ENCODE measurements at regions not wholly inside any gene's neighbourhood (a gene's known extent, or its start where the extent isn't known, plus 50 kb on each side); places are given as distances from the start of the nearest gene placed in this dataset.

DNA sequence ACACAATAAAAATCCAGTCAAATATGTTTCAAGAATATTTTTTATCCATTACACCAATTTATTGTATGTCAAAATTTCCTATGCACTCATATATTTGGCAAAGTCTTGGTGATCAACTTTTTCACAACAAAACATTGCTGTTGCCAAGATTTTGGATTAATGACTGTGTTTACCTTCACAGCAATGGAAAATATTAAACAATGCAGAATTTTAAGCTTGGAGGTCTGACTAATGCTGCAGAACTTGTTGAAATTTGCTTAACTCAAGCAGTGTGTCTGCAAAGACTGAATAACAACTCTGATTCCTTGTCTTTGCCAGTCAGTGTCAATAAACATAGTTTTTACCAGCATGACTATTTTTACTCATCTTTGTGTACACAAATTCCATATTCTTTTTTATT is 336.4 kb downstream of the CCER1 start:
- Histone ChIP-seq H3K9me3 (ENCODE audit: control insufficient read depth, insufficient read depth, low read depth, low read length) (no peaks in the 10 kb centered on the region), H3K27ac (ENCODE audit: insufficient read depth, low read length) (no peak overlapping the region), H3K27me3 (ENCODE audit: control insufficient read depth, insufficient read depth, low read length) (no peaks in the 10 kb centered on the region), H3K9ac (ENCODE audit: insufficient read depth, low read length) (no peak overlapping the region), H3K4me1 (ENCODE audit: control insufficient read depth, extremely low read depth, insufficient read depth, low read length) (no peaks in the 10 kb centered on the region), H2AFZ (ENCODE audit: low read length) (no peak overlapping the region), H3K36me3 (ENCODE audit: control insufficient read depth, insufficient read depth, low read length) (no peaks in the 10 kb centered on the region), H3K4me2 (ENCODE audit: extremely low read depth, insufficient read depth, low read length) (no peak overlapping the region), H3K79me2 (ENCODE audit: control insufficient read depth, insufficient read depth, low read length) (no peaks in the 10 kb centered on the region), H3K4me3 (replicated peaks in 1 of 4; ENCODE audit: control extremely low read depth in 1 of 4, insufficient read depth in 1 of 4, low read depth in 3 of 4, low read length in 4 of 4) (no peak overlapping the region), H4K20me1 (ENCODE audit: control insufficient read depth, extremely low read depth, insufficient read depth, low read length) (no peaks in the 10 kb centered on the region)
- TF ChIP-seq EZH2 (IDR thresholded peaks at IDR 0.05; ENCODE audit: low read length, missing control alignments), result no peak
- TF ChIP-seq, protein P1, sequence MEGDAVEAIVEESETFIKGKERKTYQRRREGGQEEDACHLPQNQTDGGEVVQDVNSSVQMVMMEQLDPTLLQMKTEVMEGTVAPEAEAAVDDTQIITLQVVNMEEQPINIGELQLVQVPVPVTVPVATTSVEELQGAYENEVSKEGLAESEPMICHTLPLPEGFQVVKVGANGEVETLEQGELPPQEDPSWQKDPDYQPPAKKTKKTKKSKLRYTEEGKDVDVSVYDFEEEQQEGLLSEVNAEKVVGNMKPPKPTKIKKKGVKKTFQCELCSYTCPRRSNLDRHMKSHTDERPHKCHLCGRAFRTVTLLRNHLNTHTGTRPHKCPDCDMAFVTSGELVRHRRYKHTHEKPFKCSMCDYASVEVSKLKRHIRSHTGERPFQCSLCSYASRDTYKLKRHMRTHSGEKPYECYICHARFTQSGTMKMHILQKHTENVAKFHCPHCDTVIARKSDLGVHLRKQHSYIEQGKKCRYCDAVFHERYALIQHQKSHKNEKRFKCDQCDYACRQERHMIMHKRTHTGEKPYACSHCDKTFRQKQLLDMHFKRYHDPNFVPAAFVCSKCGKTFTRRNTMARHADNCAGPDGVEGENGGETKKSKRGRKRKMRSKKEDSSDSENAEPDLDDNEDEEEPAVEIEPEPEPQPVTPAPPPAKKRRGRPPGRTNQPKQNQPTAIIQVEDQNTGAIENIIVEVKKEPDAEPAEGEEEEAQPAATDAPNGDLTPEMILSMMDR (conservative IDR thresholded peaks at IDR 0.05 in 1 of 2, IDR thresholded peaks at IDR 0.05 in 1 of 2; ENCODE audit: low read depth in 1 of 2, low read length in 2 of 2), result no peak
- no peak for DNase-seq (ENCODE audit: low read depth in 2 of 2)

GRCh38 chr12:90611891-90612290 is 343.1 kb downstream of the CCER1 start:
- no peak for DNase-seq (ENCODE audit: low read depth in 2 of 2)
- TF ChIP-seq EZH2 (IDR thresholded peaks at IDR 0.05; ENCODE audit: low read length, missing control alignments), result no peak
- TF ChIP-seq, protein P1 (conservative IDR thresholded peaks at IDR 0.05 in 1 of 2, IDR thresholded peaks at IDR 0.05 in 1 of 2; ENCODE audit: low read depth in 1 of 2, low read length in 2 of 2), result no peak
- Histone ChIP-seq H4K20me1 (ENCODE audit: control insufficient read depth, extremely low read depth, insufficient read depth, low read length) (no peaks in the 10 kb centered on the region), H3K4me1 (ENCODE audit: control insufficient read depth, extremely low read depth, insufficient read depth, low read length) (no peaks in the 10 kb centered on the region), H3K27ac (ENCODE audit: insufficient read depth, low read length) (no peak overlapping the region), H3K79me2 (ENCODE audit: control insufficient read depth, insufficient read depth, low read length) (no peaks in the 10 kb centered on the region), H3K27me3 (ENCODE audit: control insufficient read depth, insufficient read depth, low read length) (no peaks in the 10 kb centered on the region), H3K9ac (ENCODE audit: insufficient read depth, low read length) (no peak overlapping the region), H3K9me3 (ENCODE audit: control insufficient read depth, insufficient read depth, low read depth, low read length) (no peaks in the 10 kb centered on the region), H3K4me3 (replicated peaks in 1 of 4; ENCODE audit: control extremely low read depth in 1 of 4, insufficient read depth in 1 of 4, low read depth in 3 of 4, low read length in 4 of 4) (no peak overlapping the region), H2AFZ (ENCODE audit: low read length) (no peak overlapping the region), H3K4me2 (ENCODE audit: extremely low read depth, insufficient read depth, low read length) (no peak overlapping the region), H3K36me3 (ENCODE audit: control insufficient read depth, insufficient read depth, low read length) (no peaks in the 10 kb centered on the region)

GRCh38 chr12:90611048-90611447 is 343.9 kb downstream of the CCER1 start:
- Histone ChIP-seq H3K4me2 (ENCODE audit: extremely low read depth, insufficient read depth, low read length) (no peak overlapping the region), H3K4me1 (ENCODE audit: control insufficient read depth, extremely low read depth, insufficient read depth, low read length) (no peaks in the 10 kb centered on the region), H3K27me3 (ENCODE audit: control insufficient read depth, insufficient read depth, low read length) (no peaks in the 10 kb centered on the region), H3K79me2 (ENCODE audit: control insufficient read depth, insufficient read depth, low read length) (no peaks in the 10 kb centered on the region), H4K20me1 (ENCODE audit: control insufficient read depth, extremely low read depth, insufficient read depth, low read length) (no peaks in the 10 kb centered on the region), H2AFZ (ENCODE audit: low read length) (no peak overlapping the region), H3K9ac (ENCODE audit: insufficient read depth, low read length) (no peak overlapping the region), H3K4me3 (replicated peaks in 1 of 4; ENCODE audit: control extremely low read depth in 1 of 4, insufficient read depth in 1 of 4, low read depth in 3 of 4, low read length in 4 of 4) (no peak overlapping the region), H3K9me3 (ENCODE audit: control insufficient read depth, insufficient read depth, low read depth, low read length) (no peaks in the 10 kb centered on the region), H3K36me3 (ENCODE audit: control insufficient read depth, insufficient read depth, low read length) (no peaks in the 10 kb centered on the region), H3K27ac (ENCODE audit: insufficient read depth, low read length) (no peak overlapping the region)
- TF ChIP-seq, protein P1 (conservative IDR thresholded peaks at IDR 0.05 in 1 of 2, IDR thresholded peaks at IDR 0.05 in 1 of 2; ENCODE audit: low read depth in 1 of 2, low read length in 2 of 2), result no peak
- no peak for TF ChIP-seq EZH2 (IDR thresholded peaks at IDR 0.05; ENCODE audit: low read length, missing control alignments)
- no peak for DNase-seq (ENCODE audit: low read depth in 2 of 2)
